ENCODE measurements at regions not wholly inside any gene's neighbourhood (a gene's known extent, or its start where the extent isn't known, plus 50 kb on each side); places are given as distances from the start of the nearest gene placed in this dataset.

DNA sequence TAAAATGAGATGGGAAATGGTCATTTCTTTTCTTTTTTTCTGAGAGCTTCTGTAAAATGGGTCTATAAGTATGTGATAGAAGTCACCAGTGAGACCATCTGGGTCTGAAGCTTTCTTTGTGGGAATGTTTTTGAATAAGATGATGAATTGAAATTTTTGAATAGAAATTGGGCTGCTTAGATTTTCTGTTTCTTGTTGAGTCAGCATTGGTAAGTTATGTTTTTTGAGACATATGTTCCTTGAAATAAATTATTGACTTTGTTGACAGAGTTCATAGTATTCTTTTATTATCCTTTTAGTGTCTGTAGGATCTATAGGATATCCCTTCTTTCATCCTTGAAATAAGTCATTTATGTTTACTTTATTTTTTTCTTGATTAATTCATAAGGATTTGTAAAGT lies 208.1 kb downstream of the OPA1 start:
- no peak for DNase-seq (ENCODE audit: low read depth)
- TF ChIP-seq, protein P1, sequence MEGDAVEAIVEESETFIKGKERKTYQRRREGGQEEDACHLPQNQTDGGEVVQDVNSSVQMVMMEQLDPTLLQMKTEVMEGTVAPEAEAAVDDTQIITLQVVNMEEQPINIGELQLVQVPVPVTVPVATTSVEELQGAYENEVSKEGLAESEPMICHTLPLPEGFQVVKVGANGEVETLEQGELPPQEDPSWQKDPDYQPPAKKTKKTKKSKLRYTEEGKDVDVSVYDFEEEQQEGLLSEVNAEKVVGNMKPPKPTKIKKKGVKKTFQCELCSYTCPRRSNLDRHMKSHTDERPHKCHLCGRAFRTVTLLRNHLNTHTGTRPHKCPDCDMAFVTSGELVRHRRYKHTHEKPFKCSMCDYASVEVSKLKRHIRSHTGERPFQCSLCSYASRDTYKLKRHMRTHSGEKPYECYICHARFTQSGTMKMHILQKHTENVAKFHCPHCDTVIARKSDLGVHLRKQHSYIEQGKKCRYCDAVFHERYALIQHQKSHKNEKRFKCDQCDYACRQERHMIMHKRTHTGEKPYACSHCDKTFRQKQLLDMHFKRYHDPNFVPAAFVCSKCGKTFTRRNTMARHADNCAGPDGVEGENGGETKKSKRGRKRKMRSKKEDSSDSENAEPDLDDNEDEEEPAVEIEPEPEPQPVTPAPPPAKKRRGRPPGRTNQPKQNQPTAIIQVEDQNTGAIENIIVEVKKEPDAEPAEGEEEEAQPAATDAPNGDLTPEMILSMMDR (IDR thresholded peaks at IDR 0.05; ENCODE audit: control insufficient read depth, extremely low read depth, insufficient read depth) = no peak
- no peak overlapping the region for H3K4me3 ChIP-seq (ENCODE audit: low read depth, low read length)

DNA sequence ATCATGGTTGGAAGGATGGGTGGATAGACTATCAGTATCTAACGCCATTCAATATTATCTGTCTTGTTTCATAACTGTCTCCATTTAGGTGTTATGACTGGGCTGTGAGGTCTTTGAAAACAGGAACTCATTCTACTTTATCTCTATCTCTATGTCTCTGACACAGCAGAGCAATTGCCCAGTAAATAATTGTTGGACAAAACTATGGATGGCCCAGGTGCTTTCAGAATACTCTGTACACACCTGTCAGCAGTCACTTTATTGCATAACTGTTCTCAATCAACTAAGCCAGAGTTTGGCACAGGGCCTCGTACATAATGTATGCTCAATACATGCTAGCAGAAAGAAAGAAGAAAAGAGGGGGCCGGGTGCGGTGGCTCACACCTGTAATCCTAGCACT lies 210.3 kb downstream of the OPA1 start:
- TF ChIP-seq, protein P1 (IDR thresholded peaks at IDR 0.05; ENCODE audit: control insufficient read depth, extremely low read depth, insufficient read depth) = no peak
- DNase-seq (ENCODE audit: low read depth) = peak; percentile 34

DNA sequence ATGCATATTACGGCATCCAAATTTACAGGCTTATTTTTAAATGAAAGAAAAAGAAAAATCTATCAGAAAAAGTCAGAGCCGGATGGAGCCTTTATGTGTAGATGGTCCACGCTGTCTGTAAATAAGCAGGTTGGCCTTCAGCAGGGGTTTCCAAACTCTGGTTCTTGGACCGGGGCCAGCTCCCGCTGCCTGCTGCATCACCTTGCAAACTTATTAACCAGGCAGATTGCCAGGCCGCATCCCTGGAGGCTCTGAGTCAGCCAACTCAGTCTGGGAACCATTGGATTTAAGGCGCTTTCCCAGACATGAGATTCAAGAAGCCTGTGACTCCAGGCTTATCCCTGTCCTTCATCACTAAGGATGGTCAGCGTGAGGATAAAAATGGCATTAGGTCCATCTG lies 212.4 kb downstream of the OPA1 start:
- peak; percentile 79 for DNase-seq (ENCODE audit: low read depth)
- H3K4me3 ChIP-seq (ENCODE audit: low read depth, low read length) = no peak overlapping the region
- TF ChIP-seq, protein P1 (IDR thresholded peaks at IDR 0.05; ENCODE audit: control insufficient read depth, extremely low read depth, insufficient read depth) = no peak

More for the DNA sequence above, 210.3 kb downstream of the OPA1 start:
- H3K4me3 ChIP-seq (ENCODE audit: low read depth, low read length) = no peak overlapping the region

DNA sequence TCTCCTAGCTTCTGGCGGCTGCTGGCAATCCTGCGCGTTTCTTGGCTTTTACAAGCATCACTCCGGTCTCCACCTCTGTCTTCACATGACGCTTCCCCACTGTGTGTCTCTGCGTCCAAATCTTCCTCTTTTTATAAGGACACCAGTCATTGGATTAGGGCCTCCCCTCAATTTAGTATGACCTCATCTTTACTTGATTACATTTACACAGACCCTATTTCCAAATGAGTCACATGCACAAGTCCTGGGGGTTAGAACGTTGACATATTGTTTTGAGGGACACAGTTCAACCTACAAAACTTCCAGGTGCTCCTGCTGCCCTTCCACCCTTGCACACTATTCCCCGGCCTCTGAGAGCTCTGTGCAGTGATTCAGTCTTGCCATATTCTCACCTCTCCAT lies 215.3 kb downstream of the OPA1 start:
- TF ChIP-seq, protein P1 (IDR thresholded peaks at IDR 0.05; ENCODE audit: control insufficient read depth, extremely low read depth, insufficient read depth) = no peak
- no peak overlapping the region for H3K4me3 ChIP-seq (ENCODE audit: low read depth, low read length)
- no peak for DNase-seq (ENCODE audit: low read depth)

DNA sequence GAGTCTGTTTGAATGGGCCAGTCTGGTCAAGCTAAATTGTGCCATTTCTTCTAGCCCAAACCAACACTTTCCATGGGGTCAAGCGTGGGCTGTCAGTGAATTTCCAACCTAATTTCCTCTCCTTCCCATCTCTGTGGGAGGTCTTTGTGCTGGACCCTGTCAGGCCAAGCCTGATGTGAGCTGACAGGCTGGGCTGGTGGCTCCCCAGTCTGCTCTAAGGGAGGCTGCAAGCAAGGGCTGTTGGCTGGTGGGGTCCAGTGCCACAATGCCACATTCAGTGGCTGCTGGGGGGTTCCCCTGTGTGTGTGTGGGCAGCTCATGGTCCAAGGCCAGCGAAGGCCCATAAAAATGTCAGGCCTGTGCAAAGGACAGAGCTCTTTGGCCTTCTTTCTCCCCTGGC lies 216.1 kb downstream of the OPA1 start:
- TF ChIP-seq, protein P1 (IDR thresholded peaks at IDR 0.05; ENCODE audit: control insufficient read depth, extremely low read depth, insufficient read depth) = no peak
- H3K4me3 ChIP-seq (ENCODE audit: low read depth, low read length) = no peak overlapping the region
- no peak for DNase-seq (ENCODE audit: low read depth)

DNA sequence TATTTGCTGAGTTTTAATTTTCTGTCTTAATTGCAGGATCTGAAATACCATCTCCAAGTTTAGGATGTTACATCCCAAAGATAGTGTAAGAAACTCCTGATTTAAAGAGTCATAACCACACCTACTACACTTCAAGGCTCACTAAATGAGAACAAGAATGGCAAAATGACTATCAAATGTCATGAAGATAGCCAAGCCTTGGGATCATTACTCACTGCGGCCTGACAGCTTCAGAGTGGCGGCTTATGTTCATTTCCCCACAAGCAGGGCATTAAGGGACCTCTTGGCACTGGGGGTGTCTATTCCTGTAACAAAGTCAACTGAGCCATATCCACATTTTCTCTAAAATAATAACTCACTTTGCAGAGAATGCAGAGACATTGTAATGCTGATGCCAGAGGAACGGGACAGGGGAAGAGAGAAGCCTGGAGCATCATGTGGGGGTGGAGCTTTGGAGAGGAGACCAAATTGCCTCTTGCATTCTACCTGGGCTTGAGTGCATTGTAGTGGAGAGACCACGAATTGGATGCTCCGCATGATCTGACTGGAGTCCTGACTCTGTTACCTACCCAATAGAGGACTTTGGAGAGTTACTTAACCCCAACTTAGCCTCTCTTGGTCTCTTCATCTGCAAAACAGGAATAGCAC lies 219.2 kb downstream of the OPA1 start:
- TF ChIP-seq, protein P1 (IDR thresholded peaks at IDR 0.05; ENCODE audit: control insufficient read depth, extremely low read depth, insufficient read depth) = no peak
- no peak for DNase-seq (ENCODE audit: low read depth)
- no peak overlapping the region for H3K4me3 ChIP-seq (ENCODE audit: low read depth, low read length)

Measured in LNCaP clone FGC (cell line).